ENCODE measurements at regions not wholly inside any gene's neighbourhood (a gene's known extent, or its start where the extent isn't known, plus 50 kb on each side); places are given as distances from the start of the nearest gene placed in this dataset.

GRCh38 chr5:91651704-91652103 lies 268.6 kb upstream of the ARRDC3 start:
- Mint-ChIP-seq H3K27ac (no peak overlapping the region; the same call in 1 of the 2 replicates), H3K36me3 (ENCODE audit: low read depth) (no peaks in the 10 kb centered on the region; the same call in 1 of the 3 replicates), H3K9me3 (peaks cover 8% of the 10 kb centered on the region; the same call in 2 of the 3 replicates), H3K27me3 (ENCODE audit: insufficient read depth, low read depth, poor library complexity) (no peaks in the 10 kb centered on the region), H3K4me1 (peaks cover 9% of the 10 kb centered on the region), H3K4me3 (no peak overlapping the region)
- H3K27ac ChIP-seq (ENCODE audit: low read depth), result no peak overlapping the region
- peaks cover 4% of the 10 kb centered on the region; the same call in 1 of the 2 replicates for H3K4me1 ChIP-seq (ENCODE audit: insufficient read depth)
- no peaks in the 10 kb centered on the region for H3K27me3 ChIP-seq (ENCODE audit: insufficient read depth)
- no peak overlapping the region for H2AFZ ChIP-seq
- H3F3A ChIP-seq (replicated peaks; ENCODE audit: low read depth), result no peaks in the 10 kb centered on the region
- H4K20me1 ChIP-seq (replicated peaks; ENCODE audit: insufficient read depth), result no peaks in the 10 kb centered on the region
- peaks cover 9% of the 10 kb centered on the region; the same call in 1 of the 2 replicates for H3K9me2 ChIP-seq (ENCODE audit: insufficient read depth)
- H3K79me2 ChIP-seq (replicated peaks; ENCODE audit: insufficient read depth), result no peaks in the 10 kb centered on the region
- no peak for ATAC-seq
- no peaks in the 10 kb centered on the region for H3K36me3 ChIP-seq (ENCODE audit: insufficient read depth)
- no peak for DNase-seq (ENCODE audit: low spot score)
- H3K4me2 ChIP-seq, result no peak overlapping the region
- H3K4me3 ChIP-seq, result no peak overlapping the region
- no peak for TF ChIP-seq CREB1 (CRISPR knock-in tag; IDR thresholded peaks at IDR 0.05; ENCODE audit: low read depth)
- TF ChIP-seq POLR2AphosphoS5 (IDR thresholded peaks at IDR 0.05; ENCODE audit: low read depth), result no peak
- TF ChIP-seq EZH2phosphoT487 (IDR thresholded peaks at IDR 0.05; ENCODE audit: unreplicated experiment), result no peak
- TF ChIP-seq, protein P1, sequence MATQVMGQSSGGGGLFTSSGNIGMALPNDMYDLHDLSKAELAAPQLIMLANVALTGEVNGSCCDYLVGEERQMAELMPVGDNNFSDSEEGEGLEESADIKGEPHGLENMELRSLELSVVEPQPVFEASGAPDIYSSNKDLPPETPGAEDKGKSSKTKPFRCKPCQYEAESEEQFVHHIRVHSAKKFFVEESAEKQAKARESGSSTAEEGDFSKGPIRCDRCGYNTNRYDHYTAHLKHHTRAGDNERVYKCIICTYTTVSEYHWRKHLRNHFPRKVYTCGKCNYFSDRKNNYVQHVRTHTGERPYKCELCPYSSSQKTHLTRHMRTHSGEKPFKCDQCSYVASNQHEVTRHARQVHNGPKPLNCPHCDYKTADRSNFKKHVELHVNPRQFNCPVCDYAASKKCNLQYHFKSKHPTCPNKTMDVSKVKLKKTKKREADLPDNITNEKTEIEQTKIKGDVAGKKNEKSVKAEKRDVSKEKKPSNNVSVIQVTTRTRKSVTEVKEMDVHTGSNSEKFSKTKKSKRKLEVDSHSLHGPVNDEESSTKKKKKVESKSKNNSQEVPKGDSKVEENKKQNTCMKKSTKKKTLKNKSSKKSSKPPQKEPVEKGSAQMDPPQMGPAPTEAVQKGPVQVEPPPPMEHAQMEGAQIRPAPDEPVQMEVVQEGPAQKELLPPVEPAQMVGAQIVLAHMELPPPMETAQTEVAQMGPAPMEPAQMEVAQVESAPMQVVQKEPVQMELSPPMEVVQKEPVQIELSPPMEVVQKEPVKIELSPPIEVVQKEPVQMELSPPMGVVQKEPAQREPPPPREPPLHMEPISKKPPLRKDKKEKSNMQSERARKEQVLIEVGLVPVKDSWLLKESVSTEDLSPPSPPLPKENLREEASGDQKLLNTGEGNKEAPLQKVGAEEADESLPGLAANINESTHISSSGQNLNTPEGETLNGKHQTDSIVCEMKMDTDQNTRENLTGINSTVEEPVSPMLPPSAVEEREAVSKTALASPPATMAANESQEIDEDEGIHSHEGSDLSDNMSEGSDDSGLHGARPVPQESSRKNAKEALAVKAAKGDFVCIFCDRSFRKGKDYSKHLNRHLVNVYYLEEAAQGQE (IDR thresholded peaks at IDR 0.05; ENCODE audit: unreplicated experiment), result no peak
- TF ChIP-seq JUNB (IDR thresholded peaks at IDR 0.05; ENCODE audit: unreplicated experiment), result no peak
- TF ChIP-seq, protein P2, sequence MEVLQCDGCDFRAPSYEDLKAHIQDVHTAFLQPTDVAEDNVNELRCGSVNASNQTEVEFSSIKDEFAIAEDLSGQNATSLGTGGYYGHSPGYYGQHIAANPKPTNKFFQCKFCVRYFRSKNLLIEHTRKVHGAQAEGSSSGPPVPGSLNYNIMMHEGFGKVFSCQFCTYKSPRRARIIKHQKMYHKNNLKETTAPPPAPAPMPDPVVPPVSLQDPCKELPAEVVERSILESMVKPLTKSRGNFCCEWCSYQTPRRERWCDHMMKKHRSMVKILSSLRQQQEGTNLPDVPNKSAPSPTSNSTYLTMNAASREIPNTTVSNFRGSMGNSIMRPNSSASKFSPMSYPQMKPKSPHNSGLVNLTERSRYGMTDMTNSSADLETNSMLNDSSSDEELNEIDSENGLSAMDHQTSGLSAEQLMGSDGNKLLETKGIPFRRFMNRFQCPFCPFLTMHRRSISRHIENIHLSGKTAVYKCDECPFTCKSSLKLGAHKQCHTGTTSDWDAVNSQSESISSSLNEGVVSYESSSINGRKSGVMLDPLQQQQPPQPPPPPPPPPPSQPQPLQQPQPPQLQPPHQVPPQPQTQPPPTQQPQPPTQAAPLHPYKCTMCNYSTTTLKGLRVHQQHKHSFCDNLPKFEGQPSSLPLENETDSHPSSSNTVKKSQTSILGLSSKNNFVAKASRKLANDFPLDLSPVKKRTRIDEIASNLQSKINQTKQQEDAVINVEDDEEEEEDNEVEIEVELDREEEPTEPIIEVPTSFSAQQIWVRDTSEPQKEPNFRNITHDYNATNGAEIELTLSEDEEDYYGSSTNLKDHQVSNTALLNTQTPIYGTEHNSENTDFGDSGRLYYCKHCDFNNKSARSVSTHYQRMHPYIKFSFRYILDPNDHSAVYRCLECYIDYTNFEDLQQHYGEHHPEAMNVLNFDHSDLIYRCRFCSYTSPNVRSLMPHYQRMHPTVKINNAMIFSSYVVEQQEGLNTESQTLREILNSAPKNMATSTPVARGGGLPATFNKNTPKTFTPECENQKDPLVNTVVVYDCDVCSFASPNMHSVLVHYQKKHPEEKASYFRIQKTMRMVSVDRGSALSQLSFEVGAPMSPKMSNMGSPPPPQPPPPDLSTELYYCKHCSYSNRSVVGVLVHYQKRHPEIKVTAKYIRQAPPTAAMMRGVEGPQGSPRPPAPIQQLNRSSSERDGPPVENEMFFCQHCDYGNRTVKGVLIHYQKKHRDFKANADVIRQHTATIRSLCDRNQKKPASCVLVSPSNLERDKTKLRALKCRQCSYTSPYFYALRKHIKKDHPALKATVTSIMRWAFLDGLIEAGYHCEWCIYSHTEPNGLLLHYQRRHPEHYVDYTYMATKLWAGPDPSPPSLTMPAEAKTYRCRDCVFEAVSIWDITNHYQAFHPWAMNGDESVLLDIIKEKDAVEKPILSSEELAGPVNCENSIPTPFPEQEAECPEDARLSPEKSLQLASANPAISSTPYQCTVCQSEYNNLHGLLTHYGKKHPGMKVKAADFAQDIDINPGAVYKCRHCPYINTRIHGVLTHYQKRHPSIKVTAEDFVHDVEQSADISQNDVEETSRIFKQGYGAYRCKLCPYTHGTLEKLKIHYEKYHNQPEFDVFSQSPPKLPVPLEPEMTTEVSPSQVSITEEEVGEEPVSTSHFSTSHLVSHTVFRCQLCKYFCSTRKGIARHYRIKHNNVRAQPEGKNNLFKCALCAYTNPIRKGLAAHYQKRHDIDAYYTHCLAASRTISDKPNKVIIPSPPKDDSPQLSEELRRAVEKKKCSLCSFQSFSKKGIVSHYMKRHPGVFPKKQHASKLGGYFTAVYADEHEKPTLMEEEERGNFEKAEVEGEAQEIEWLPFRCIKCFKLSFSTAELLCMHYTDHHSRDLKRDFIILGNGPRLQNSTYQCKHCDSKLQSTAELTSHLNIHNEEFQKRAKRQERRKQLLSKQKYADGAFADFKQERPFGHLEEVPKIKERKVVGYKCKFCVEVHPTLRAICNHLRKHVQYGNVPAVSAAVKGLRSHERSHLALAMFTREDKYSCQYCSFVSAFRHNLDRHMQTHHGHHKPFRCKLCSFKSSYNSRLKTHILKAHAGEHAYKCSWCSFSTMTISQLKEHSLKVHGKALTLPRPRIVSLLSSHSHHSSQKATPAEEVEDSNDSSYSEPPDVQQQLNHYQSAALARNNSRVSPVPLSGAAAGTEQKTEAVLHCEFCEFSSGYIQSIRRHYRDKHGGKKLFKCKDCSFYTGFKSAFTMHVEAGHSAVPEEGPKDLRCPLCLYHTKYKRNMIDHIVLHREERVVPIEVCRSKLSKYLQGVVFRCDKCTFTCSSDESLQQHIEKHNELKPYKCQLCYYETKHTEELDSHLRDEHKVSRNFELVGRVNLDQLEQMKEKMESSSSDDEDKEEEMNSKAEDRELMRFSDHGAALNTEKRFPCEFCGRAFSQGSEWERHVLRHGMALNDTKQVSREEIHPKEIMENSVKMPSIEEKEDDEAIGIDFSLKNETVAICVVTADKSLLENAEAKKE (CRISPR knock-in tag; IDR thresholded peaks at IDR 0.05), result no peak
- no peak for TF ChIP-seq ZNF331 (CRISPR knock-in tag; IDR thresholded peaks at IDR 0.05; ENCODE audit: low read depth)
- no peak for TF ChIP-seq EZH2 (IDR thresholded peaks at IDR 0.05; ENCODE audit: low read depth, unreplicated experiment)
- TF ChIP-seq CTCF (conservative IDR thresholded peaks at IDR 0.05; ENCODE audit: low read depth in 2 of 2), result no peak
- TF ChIP-seq, protein P3, sequence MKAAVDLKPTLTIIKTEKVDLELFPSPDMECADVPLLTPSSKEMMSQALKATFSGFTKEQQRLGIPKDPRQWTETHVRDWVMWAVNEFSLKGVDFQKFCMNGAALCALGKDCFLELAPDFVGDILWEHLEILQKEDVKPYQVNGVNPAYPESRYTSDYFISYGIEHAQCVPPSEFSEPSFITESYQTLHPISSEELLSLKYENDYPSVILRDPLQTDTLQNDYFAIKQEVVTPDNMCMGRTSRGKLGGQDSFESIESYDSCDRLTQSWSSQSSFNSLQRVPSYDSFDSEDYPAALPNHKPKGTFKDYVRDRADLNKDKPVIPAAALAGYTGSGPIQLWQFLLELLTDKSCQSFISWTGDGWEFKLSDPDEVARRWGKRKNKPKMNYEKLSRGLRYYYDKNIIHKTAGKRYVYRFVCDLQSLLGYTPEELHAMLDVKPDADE (IDR thresholded peaks at IDR 0.05), result no peak
- TF ChIP-seq STAT1 (IDR thresholded peaks at IDR 0.05; ENCODE audit: unreplicated experiment), result no peak
- TF ChIP-seq ZNF114 (CRISPR knock-in tag; IDR thresholded peaks at IDR 0.05), result no peak
- TF ChIP-seq NANOG (IDR thresholded peaks at IDR 0.05; ENCODE audit: borderline replicate concordance), result no peak

Measured in GM23338 (cell line).